IPS-NIHi11 (cell line): ENCODE measurements at regions not wholly inside any gene's neighbourhood (a gene's known extent, or its start where the extent isn't known, plus 50 kb on each side); places are given as distances from the start of the nearest gene placed in this dataset.

Source experiments
- DNase-seq: peaks from one replicate; pipeline ENCODE4 v3.0.0; 2012; ENCODE audit warnings: mixed read lengths, low spot score

DNA sequence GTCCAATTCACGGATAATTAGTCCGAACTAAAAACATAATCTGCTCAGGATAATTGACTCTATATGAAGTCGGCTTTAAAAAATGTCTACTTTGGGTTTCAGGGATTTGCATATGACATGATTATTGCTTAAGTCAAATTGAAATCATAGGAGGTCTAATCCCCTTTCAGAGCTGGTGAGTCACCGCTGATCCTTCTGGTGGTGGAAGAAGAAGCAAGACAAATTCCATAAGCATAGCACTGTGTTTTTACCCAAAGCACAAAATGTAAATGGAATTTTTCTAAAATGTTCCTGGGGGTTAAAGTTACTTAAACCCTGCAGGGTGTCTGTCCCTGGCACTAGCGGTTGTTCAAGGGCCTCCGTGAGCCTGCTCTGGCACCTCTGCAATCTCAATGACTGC lies 460.2 kb downstream of the LRATD1 start:
- DNase-seq: no peak

DNA sequence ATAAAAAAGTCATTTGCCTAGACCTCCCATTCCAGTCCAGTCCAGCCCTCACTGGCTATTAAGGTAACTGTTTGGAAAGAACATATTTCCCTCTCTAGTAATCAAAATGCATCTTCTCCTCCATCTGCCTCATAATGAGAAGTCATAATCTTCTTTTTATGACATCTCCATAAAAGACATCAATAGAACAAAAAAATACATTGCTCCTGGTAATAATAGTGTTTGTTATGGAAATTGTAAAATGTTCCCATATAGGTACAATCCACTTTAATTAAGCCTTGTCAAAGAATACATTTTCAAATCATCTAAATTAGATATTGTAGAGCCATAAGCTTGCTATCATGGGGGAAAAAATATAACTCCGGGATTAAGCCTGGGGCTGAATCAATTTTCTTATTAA lies 461.6 kb downstream of the LRATD1 start:
- DNase-seq: no peak

DNA sequence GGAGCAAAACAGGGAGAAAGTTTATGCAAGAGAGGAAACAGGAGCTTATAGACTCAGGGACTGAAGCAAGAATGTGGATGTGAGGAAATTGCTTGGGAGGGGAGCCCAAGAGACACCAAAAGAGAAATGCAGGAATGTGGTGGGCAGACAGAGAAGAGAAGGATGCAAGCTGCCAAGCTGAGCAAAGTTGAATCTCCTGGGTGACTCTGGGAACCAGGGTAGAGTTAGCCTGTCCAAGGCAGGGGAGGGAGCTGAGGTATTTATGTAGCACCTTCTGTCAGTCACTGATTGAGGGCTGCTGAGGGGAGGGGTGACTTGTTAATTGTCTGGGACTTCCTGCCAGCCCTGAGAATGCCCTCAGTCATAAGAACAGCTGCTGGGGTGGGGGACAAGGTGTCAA lies 464.3 kb downstream of the NBAS start:
- DNase-seq: peak; percentile 9

DNA sequence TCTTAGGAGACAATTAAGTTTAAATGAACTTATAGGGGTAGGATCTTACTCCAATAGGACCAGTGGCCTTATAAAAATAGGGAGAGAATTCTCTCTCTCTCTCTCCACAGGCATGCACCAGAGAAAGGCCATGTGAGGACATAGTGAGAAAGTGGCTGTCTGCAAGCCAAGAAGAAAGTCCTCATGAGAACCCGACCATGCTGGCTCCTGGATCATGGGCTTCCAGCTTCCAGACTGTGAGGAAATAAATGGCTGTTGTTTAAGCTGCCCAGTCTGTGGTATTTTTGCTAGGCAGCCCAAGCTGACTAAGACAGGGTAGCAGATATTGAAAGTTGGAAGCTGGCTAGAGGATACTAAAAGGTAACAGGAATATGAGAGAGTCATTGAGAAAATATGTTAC lies 454.0 kb downstream of the NBAS start:
- DNase-seq: no peak

DNA sequence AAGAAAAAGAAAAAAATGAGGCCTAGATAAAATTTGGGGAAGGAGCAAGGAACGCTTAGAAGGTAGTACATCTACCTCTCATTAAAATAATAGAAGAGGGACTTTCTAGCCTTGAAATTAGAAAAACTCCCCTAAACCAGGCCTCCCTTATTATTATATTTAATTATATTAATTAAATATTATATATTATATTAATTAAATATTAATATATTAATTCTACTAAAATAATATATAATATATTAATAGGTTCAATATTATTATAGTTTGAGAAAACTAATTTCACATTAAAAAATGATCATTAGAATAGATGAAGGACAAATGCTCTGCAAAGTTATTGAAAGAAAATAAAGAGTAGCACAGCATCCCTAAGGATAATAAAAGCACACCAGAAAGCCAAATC lies 449.4 kb downstream of the NBAS start:
- DNase-seq: no peak

DNA sequence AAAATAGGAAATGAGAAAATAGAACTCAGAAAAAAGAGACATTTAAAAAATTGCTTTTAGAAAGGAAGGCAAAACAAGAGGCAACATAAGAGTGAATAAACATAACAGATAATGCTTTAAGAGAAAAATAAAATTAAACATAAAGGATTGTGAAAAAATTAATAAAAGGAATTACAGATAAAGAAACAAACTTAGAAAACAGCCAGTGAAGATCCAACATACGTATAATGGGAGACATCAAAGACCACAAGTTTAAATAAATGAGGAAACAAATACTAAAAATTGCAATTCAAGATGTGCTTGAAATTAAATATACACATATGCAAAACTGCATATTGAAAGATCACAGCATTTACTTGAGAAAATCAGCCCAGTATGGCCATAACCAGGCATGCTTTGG lies 448.9 kb downstream of the NBAS start:
- DNase-seq: no peak

DNA sequence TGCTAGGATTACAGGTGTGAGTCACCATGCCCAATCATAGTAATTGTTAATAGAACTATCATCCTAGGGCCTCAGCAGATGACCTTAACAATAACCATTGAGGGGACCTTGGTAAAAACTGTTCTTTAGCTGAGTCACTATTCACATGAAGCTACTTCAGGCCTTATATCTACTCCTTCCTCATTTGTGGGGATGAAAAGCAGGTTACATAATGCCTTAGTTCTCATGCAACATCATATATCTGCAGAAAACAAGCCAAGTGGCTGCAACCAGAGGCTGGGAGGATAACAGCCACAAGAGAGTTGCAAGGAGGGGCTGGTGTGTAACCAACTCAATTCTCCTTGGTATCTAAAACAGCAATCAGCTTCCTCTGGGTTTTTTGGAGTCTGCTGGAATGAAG lies 445.4 kb downstream of the NBAS start:
- no peak for DNase-seq

DNA sequence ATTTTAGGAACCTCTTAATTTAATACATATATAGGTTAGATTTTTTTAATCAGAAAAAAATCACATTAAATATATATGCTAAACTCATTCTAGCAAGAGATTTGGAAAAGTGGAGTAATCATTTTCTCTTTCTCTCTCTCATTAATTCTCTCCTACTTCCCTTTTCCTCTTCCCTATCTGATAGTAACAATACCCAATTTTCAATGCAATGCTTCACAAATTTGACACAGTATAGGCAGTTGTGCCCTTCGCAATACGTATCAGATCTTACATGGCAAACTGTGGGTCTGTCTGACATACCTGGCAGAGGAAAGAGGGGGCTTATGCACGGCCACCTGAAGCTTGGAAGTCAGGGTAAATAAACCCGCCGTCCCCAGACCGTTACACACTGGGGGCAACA lies 444.3 kb downstream of the NBAS start:
- DNase-seq: no peak
